SK-N-SH treated with all-trans-retinoic acid at 6 μM for 48 hours (cell line): ENCODE measurements at regions not wholly inside any gene's neighbourhood (a gene's known extent, or its start where the extent isn't known, plus 50 kb on each side); places are given as distances from the start of the nearest gene placed in this dataset.

Source experiments
- ATAC-seq: fragments of 200-7000 bp; cut with Tn5 transposase; 3 replicates; pipeline ENCODE4 v1.9.1; 2020; ENCODE audit warnings: mild to moderate bottlenecking, moderate library complexity
- BACH2 ChIP-seq: fragments of 250-450 bp; sonication (Bioruptor Pico); IDR thresholded peaks from 2 replicates; pipeline ENCODE4 v1.9.0; 2021; ENCODE audit warnings: mild to moderate bottlenecking, borderline replicate concordance
- ESRRG ChIP-seq: fragments of 250-450 bp; sonication (Bioruptor Pico); IDR thresholded peaks from 2 replicates; pipeline ENCODE4 v1.6.1; 2021; ENCODE audit warnings: mild to moderate bottlenecking
- OSR1 ChIP-seq: fragments of 250-450 bp; sonication (Bioruptor Pico); IDR thresholded peaks from 2 replicates; pipeline ENCODE4 v1.8.0; 2022; ENCODE audit warnings: moderate library complexity, mild to moderate bottlenecking, inconsistent platforms
- PPARA ChIP-seq: fragments of 250-450 bp; sonication (Bioruptor Pico); IDR thresholded peaks from 2 replicates; pipeline ENCODE4 v1.5.0; 2020; ENCODE audit warnings: mild to moderate bottlenecking, borderline replicate concordance
- RARB ChIP-seq: fragments of 250-450 bp; sonication (Bioruptor Pico); IDR thresholded peaks from 2 replicates; pipeline ENCODE4 v1.8.0; 2021; ENCODE audit warnings: mild to moderate bottlenecking, moderate library complexity
- SNAI2 ChIP-seq: fragments of 250-450 bp; sonication (Bioruptor Pico); IDR thresholded peaks from 2 replicates; pipeline ENCODE4 v1.5.0; 2020; ENCODE audit warnings: mild to moderate bottlenecking, moderate library complexity
- TCF4 ChIP-seq: fragments of 250-450 bp; sonication (Bioruptor Pico); IDR thresholded peaks from 2 replicates; pipeline ENCODE4 v1.8.0; 2021; ENCODE audit warnings: mild to moderate bottlenecking, moderate library complexity, borderline replicate concordance
- TOX ChIP-seq: fragments of 250-450 bp; sonication (Bioruptor Pico); IDR thresholded peaks from 2 replicates; pipeline ENCODE4 v1.8.0; 2021; ENCODE audit warnings: mild to moderate bottlenecking, moderate library complexity, borderline replicate concordance
- ZC3H10 ChIP-seq: fragments of 250-450 bp; sonication (Bioruptor Pico); IDR thresholded peaks from 2 replicates; pipeline ENCODE4 v1.5.1; 2021; ENCODE audit warnings: mild to moderate bottlenecking, moderate library complexity
- ZNF565 ChIP-seq: fragments of 450-650 bp; formaldehyde crosslinking; conservative IDR thresholded peaks from 2 replicates; pipeline ENCODE4 v1.5.0; 2020; ENCODE audit warnings: low read depth, mild to moderate bottlenecking, moderate library complexity
- ZNF70 ChIP-seq: fragments of 450-650 bp; formaldehyde crosslinking; IDR thresholded peaks from 2 replicates; pipeline ENCODE4 v1.5.0; 2020; ENCODE audit warnings: mild to moderate bottlenecking, moderate library complexity
- ZNF8 ChIP-seq: fragments of 450-650 bp; formaldehyde crosslinking; IDR thresholded peaks from 2 replicates; pipeline ENCODE4 v1.5.0; 2020; ENCODE audit warnings: mild to moderate bottlenecking, moderate library complexity
- TF ChIP-seq, protein P1 (sequence below): fragments of 250-450 bp; sonication (Bioruptor Pico); IDR thresholded peaks from 2 replicates; pipeline ENCODE4 v1.8.0; 2020; ENCODE audit warnings: mild to moderate bottlenecking, moderate library complexity, borderline replicate concordance
- TF ChIP-seq, protein P2 (sequence below): fragments of 250-450 bp; sonication (Bioruptor Pico); IDR thresholded peaks from 2 replicates; pipeline ENCODE4 v1.5.1; 2021; ENCODE audit warnings: mild to moderate bottlenecking, moderate library complexity
- TF ChIP-seq, protein P3 (sequence below): fragments of 250-450 bp; sonication (Bioruptor Pico); IDR thresholded peaks from 2 replicates; pipeline ENCODE4 v1.8.0; 2021; ENCODE audit warnings: low read depth, mild to moderate bottlenecking, moderate library complexity, borderline replicate concordance
- TF ChIP-seq, protein P4 (sequence below): fragments of 250-450 bp; sonication (Bioruptor Pico); IDR thresholded peaks from 2 replicates; pipeline ENCODE4 v1.5.0; 2020; ENCODE audit warnings: mild to moderate bottlenecking, moderate library complexity

- TF ChIP-seq TCF4 (CRISPR knock-in tag) = no peak
- TF ChIP-seq PPARA (CRISPR knock-in tag) = no peak
- TF ChIP-seq, protein P1, sequence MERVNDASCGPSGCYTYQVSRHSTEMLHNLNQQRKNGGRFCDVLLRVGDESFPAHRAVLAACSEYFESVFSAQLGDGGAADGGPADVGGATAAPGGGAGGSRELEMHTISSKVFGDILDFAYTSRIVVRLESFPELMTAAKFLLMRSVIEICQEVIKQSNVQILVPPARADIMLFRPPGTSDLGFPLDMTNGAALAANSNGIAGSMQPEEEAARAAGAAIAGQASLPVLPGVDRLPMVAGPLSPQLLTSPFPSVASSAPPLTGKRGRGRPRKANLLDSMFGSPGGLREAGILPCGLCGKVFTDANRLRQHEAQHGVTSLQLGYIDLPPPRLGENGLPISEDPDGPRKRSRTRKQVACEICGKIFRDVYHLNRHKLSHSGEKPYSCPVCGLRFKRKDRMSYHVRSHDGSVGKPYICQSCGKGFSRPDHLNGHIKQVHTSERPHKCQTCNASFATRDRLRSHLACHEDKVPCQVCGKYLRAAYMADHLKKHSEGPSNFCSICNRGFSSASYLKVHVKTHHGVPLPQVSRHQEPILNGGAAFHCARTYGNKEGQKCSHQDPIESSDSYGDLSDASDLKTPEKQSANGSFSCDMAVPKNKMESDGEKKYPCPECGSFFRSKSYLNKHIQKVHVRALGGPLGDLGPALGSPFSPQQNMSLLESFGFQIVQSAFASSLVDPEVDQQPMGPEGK (CRISPR knock-in tag) = no peak
- no peak for TF ChIP-seq TOX (CRISPR knock-in tag)
- TF ChIP-seq ZNF70 = no peak
- no peak for TF ChIP-seq SNAI2 (CRISPR knock-in tag)
- TF ChIP-seq, protein P2, sequence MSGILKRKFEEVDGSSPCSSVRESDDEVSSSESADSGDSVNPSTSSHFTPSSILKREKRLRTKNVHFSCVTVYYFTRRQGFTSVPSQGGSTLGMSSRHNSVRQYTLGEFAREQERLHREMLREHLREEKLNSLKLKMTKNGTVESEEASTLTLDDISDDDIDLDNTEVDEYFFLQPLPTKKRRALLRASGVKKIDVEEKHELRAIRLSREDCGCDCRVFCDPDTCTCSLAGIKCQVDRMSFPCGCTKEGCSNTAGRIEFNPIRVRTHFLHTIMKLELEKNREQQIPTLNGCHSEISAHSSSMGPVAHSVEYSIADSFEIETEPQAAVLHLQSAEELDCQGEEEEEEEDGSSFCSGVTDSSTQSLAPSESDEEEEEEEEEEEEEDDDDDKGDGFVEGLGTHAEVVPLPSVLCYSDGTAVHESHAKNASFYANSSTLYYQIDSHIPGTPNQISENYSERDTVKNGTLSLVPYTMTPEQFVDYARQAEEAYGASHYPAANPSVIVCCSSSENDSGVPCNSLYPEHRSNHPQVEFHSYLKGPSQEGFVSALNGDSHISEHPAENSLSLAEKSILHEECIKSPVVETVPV = no peak
- TF ChIP-seq ESRRG (CRISPR knock-in tag) = no peak
- no peak for ATAC-seq
Measured at GRCh38 chrX:120727911-120728310, 98.1 kb upstream of the C1GALT1C1 start.

DNA sequence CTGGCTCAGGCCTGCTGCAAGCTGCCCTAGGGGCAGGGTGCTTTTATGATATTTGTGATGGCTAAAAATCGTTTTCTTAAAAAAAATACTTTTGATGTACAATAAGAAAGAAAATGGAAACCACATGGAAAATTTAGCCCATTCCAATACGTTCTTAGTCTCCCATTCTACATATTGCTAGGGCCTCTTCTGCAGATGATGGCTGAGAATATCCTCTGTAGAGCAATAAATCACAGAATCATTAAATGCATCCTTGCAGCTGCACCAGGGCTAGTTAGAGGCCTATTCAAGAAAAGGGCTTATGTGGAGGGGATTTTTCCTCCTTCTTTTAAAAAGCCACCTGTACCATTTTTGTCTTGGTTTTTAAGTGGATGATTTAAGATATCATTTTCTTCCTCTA lies 97.6 kb upstream of the C1GALT1C1 start:
- TF ChIP-seq TCF4 (CRISPR knock-in tag) (no peak), ZNF8 (no peak), ZNF565 (CRISPR knock-in tag) (no peak)
- TF ChIP-seq, protein P3, sequence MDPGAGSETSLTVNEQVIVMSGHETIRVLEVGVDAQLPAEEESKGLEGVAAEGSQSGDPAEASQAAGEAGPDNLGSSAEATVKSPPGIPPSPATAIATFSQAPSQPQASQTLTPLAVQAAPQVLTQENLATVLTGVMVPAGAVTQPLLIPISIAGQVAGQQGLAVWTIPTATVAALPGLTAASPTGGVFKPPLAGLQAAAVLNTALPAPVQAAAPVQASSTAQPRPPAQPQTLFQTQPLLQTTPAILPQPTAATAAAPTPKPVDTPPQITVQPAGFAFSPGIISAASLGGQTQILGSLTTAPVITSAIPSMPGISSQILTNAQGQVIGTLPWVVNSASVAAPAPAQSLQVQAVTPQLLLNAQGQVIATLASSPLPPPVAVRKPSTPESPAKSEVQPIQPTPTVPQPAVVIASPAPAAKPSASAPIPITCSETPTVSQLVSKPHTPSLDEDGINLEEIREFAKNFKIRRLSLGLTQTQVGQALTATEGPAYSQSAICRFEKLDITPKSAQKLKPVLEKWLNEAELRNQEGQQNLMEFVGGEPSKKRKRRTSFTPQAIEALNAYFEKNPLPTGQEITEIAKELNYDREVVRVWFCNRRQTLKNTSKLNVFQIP = no peak
- no peak for ATAC-seq

DNA sequence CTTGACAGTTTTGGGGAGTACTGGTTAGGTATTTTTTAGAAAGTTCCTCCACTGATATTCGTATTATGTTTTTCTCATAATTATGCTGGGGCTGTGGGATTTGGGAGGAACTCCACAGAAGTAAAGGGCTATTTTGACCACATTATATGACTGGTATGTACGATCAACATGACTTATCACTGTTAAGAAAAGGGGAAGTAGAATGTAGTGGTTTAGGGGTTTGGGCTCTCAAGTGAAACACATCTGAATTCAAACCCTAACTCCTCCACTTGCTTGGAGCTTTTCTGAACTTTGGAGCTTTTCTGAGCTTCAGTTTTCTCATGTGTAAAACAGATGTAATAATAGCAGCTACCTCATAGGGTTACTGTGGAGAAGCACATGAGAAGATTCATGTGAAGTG lies 96.4 kb upstream of the C1GALT1C1 start:
- TF ChIP-seq, protein P3 = no peak
- TF ChIP-seq ESRRG (CRISPR knock-in tag) (no peak), ZNF8 (no peak), RARB (CRISPR knock-in tag) (no peak), BACH2 (CRISPR knock-in tag) (no peak), OSR1 (CRISPR knock-in tag) (no peak), TOX (CRISPR knock-in tag) (no peak), ZC3H10 (CRISPR knock-in tag) (no peak)
- TF ChIP-seq, protein P1 (CRISPR knock-in tag) = no peak
- TF ChIP-seq, protein P2 = no peak
- TF ChIP-seq, protein P4, sequence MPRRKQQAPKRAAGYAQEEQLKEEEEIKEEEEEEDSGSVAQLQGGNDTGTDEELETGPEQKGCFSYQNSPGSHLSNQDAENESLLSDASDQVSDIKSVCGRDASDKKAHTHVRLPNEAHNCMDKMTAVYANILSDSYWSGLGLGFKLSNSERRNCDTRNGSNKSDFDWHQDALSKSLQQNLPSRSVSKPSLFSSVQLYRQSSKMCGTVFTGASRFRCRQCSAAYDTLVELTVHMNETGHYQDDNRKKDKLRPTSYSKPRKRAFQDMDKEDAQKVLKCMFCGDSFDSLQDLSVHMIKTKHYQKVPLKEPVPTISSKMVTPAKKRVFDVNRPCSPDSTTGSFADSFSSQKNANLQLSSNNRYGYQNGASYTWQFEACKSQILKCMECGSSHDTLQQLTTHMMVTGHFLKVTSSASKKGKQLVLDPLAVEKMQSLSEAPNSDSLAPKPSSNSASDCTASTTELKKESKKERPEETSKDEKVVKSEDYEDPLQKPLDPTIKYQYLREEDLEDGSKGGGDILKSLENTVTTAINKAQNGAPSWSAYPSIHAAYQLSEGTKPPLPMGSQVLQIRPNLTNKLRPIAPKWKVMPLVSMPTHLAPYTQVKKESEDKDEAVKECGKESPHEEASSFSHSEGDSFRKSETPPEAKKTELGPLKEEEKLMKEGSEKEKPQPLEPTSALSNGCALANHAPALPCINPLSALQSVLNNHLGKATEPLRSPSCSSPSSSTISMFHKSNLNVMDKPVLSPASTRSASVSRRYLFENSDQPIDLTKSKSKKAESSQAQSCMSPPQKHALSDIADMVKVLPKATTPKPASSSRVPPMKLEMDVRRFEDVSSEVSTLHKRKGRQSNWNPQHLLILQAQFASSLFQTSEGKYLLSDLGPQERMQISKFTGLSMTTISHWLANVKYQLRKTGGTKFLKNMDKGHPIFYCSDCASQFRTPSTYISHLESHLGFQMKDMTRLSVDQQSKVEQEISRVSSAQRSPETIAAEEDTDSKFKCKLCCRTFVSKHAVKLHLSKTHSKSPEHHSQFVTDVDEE (CRISPR knock-in tag) = no peak
- ATAC-seq = no peak
